Large intestine (tissue), 3 donors: ENCODE measurements at regions not wholly inside any gene's neighbourhood (a gene's known extent, or its start where the extent isn't known, plus 50 kb on each side); places are given as distances from the start of the nearest gene placed in this dataset.

Experiments used
- DNase-seq, 2 donors: peaks; one replicate each; pipeline versions ENCODE4 v3.0.0 to v3.0.0-alpha.2; 2013
- H3K27ac ChIP-seq: one replicate; pipeline ENCODE4 v1.5.1; 2013; ENCODE audit warnings: low read length
- H3K27me3 ChIP-seq: 2 replicates; pipeline ENCODE4 v1.6.1; 2013; ENCODE audit warnings: low read length; ENCODE audit not compliant: control insufficient read depth, insufficient read depth
- H3K36me3 ChIP-seq: 2 replicates; pipeline ENCODE4 v1.6.1; 2013; ENCODE audit warnings: low read length; ENCODE audit not compliant: control insufficient read depth, insufficient read depth
- H3K4me1 ChIP-seq: one replicate; pipeline ENCODE4 v1.6.1; 2013; ENCODE audit warnings: low read length; ENCODE audit not compliant: control insufficient read depth, insufficient read depth
- H3K4me3 ChIP-seq: one replicate; pipeline ENCODE4 v1.5.1; 2013; ENCODE audit warnings: low read length
- H3K9me3 ChIP-seq: one replicate; pipeline ENCODE4 v1.6.1; 2013; ENCODE audit warnings: mild to moderate bottlenecking, low read depth, low read length, moderate library complexity; ENCODE audit not compliant: control insufficient read depth
- WGBS: methylation state at CpG from one replicate; pipeline ENCODE4 v1.1.5; 2013; ENCODE audit warnings: low lambda C conversion rate; ENCODE audit not compliant: insufficient coverage; 5-methylcytosine and 5-hydroxymethylcytosine counted together

DNA sequence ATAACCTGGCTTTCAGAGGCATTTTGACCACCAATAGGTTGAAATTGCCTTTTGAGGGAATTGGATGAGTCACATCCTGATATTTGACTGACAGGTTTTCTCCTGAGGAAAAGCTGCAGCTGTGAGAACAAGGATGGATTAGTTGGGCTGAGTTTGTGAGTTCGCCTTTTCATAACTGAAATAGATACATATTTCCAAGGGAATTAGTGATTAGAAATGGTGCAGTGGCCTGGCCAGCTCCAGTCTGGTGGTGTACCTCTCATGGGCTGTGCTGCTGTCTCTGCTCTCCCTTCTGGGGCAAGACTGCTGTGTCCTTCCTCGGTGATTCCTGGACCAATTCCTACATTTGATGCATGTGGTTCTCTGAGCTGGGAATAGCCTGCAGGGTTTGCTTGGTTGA, 341.3 kb downstream of the TSN start:
- WGBS: 0% methylated on average over 1 of the region's 2 CpGs
- Histone ChIP-seq H3K27ac (no peak overlapping the region), H3K4me1 (no peaks in the 10 kb centered on the region), H3K9me3 (no peaks in the 10 kb centered on the region), H3K36me3 (no peaks in the 10 kb centered on the region), H3K4me3 (no peak overlapping the region), H3K27me3 (no peaks in the 10 kb centered on the region)
- DNase-seq: no peak

DNA sequence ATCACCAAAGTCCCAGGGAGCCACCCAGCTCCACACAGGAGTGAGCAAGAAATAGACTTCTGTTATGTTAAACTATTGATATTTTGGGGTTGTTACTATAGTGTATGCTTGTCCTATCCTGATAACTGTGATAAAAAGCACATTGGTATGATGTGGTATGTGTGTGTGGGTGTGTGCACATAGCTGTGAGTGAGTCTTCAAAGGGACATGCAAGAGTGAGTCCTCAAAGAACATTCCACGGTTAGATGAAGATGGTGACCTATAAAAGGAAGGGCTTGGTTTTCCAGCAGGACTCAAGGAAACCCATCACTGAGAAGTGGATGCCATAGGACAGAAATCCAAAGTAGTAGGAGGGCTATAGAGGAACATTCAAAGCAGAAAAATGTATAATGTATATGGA, 342.9 kb downstream of the TSN start:
- Histone ChIP-seq H3K4me3 (no peak overlapping the region), H3K4me1 (no peaks in the 10 kb centered on the region), H3K9me3 (no peaks in the 10 kb centered on the region), H3K27ac (no peak overlapping the region), H3K36me3 (no peaks in the 10 kb centered on the region), H3K27me3 (no peaks in the 10 kb centered on the region)
- DNase-seq: no peak
- WGBS: no CpG with 5 or more reads among the region's 1 CpG

DNA sequence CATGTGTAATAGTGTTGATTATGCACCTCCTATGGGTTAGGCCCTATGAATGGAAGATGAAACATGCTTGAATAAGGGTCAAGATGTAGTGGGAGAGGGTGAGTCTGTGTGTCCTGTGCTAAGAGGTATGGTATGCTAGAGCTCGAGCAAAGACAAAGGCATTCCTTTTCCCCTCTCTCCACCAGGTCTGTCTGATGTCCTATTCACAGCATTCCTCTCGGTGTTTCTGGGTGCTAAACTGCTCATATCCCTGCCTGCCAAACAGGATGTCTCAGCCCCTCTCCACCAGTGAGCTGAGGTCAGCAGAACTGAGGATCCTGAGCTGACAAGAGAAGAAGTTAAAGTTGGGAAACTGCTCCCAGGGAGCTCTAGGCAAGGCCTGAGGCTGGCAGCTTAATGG, 344.9 kb downstream of the TSN start:
- WGBS: 60% methylated on average over 1 of the region's 2 CpGs
- no peak for DNase-seq
- H3K4me1 ChIP-seq: no peaks in the 10 kb centered on the region

DNA sequence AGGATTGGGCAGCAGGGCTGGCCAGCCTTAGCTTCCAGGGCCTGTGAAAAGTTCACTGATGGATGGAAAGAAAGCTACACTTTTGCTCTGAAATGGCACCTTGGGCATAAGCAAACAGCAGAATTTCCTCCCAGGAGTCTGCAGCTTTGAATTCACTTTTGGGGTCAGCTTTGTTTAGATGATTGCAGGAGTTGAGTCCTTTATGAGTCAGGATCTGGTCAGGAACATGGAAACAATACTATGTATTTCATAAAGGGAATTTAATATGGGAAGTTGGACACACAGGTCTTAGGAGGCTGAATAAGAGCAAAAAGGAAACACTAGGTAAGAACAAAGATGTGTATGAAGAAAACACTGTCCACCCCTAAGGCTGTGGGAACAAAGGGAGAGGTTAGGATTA, 345.3 kb downstream of the TSN start:
- no peaks in the 10 kb centered on the region for H3K27me3 ChIP-seq

More for the DNA sequence above, 344.9 kb downstream of the TSN start:
- Histone ChIP-seq H3K36me3 (no peaks in the 10 kb centered on the region), H3K27ac (no peak overlapping the region), H3K4me3 (no peak overlapping the region), H3K27me3 (no peaks in the 10 kb centered on the region), H3K9me3 (no peaks in the 10 kb centered on the region)

DNA sequence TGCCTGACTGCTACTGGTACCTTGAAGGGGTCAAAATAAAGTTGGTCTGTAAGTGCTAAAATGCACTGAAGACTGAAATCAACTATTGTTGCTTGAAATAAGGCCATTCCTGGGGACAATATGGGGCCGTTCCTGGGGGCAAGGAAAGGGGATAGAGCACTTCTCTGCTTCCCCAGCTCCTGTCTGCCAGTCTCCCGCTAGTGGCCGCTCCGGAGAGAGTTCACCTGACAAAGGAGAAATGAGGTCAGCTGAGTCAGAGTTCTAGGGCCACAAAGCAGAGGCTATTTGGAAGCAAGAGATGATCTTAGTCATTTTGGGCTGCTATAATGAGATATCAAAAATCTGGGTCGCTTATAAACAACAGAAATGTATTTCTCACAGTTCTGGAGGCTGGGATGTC, 345.9 kb downstream of the TSN start:
- H3K9me3 ChIP-seq: no peaks in the 10 kb centered on the region
- H3K36me3 ChIP-seq: no peaks in the 10 kb centered on the region
- DNase-seq: no peak
- no peak overlapping the region for H3K27ac ChIP-seq
- H3K4me3 ChIP-seq: no peak overlapping the region
- WGBS: 80% methylated on average over 1 of the region's 5 CpGs
- no peaks in the 10 kb centered on the region for H3K27me3 ChIP-seq
- no peaks in the 10 kb centered on the region for H3K4me1 ChIP-seq

More for the DNA sequence above, 345.3 kb downstream of the TSN start:
- no peak overlapping the region for H3K27ac ChIP-seq
- DNase-seq: no peak
- no peaks in the 10 kb centered on the region for H3K9me3 ChIP-seq
- no peaks in the 10 kb centered on the region for H3K36me3 ChIP-seq
- H3K4me1 ChIP-seq: no peaks in the 10 kb centered on the region
- no peak overlapping the region for H3K4me3 ChIP-seq

DNA sequence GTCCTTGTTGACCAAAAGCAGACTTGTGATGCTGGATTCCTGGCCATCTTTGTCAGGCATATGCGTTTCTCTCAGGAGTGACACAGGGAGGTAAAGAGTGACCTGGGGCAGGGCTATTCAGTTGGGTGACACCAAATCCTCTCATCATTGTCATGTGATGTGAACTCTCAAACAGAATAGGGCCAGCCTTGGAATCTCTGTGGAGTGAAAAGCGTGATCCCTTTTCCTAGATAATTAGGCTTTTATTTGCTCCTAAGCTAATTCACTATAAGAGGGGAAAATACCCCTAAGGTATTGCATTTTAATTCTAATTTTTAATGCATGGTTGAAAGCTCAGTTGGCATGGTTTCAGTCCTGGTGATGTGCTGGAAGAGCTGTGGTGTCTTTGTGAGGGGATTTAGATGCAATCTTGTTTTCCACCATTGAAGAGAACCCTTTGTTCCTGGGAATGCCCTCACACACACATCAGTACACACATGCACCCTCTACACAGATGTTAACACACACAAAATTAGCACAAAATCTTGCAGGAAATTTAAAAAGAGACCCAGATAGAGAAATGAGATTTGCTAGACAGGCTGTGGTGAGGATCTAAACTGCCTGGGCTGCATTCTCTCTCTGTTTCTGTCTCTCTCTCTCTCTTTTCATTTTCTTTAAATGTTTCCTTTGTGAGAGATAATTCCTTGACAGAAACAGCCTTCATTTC, 349.9 kb downstream of the TSN start:
- WGBS: 100% methylated on average over 1 of the region's 2 CpGs
- H3K36me3 ChIP-seq: no peaks in the 10 kb centered on the region
- no peaks in the 10 kb centered on the region for H3K9me3 ChIP-seq
- no peak for DNase-seq
- no peak overlapping the region for H3K4me3 ChIP-seq
- no peaks in the 10 kb centered on the region for H3K4me1 ChIP-seq
- no peaks in the 10 kb centered on the region for H3K27me3 ChIP-seq
- H3K27ac ChIP-seq: no peak overlapping the region

DNA sequence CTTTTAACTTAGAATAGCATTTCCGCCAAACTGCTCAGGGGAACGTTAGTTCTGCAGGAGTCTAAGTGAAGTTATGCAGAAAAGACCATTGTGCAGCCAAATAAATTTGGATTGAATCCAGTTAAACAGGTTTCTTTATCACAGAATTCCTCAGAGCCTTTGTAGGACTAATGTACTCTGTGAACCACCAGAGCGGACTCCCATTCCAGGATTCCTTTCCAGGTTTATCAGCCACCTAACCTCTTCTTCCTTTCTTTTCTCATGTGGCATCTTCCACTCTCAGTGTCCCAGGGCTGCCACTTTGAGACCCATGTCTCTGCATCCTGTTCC, 350.4 kb downstream of the TSN start:
- DNase-seq: no peak

DNA sequence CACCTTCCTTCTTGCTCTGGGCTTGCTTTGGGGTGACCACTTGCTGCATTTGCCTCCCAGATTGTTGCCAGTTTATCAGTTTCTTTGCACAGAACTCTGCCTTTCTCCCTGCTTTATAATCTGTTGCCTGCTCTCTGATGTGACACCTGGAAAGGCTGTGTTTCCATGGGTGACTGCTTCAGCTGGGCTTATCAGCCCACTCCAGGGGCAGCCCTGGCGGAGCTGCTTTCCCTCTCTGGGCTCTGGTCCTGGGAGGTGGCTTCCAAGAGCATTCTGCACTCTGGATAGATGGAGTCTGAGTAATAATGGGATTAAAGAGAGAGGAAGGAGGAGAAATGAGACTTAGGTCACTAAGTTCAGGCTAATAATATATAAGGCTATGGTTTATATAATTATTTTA, 352.7 kb downstream of the TSN start:
- Histone ChIP-seq H3K4me1 (no peaks in the 10 kb centered on the region), H3K4me3 (no peak overlapping the region), H3K9me3 (no peaks in the 10 kb centered on the region), H3K36me3 (no peaks in the 10 kb centered on the region), H3K27ac (no peak overlapping the region), H3K27me3 (no peaks in the 10 kb centered on the region)
- DNase-seq: no peak
- WGBS: no CpG with 5 or more reads among the region's 1 CpG

More for the DNA sequence above, 350.4 kb downstream of the TSN start:
- Histone ChIP-seq H3K9me3 (no peaks in the 10 kb centered on the region), H3K4me1 (no peaks in the 10 kb centered on the region), H3K27ac (no peak overlapping the region), H3K36me3 (no peaks in the 10 kb centered on the region), H3K27me3 (no peaks in the 10 kb centered on the region), H3K4me3 (no peak overlapping the region)
- 22% methylated on average over 1 of the region's 3 CpGs for WGBS

DNA sequence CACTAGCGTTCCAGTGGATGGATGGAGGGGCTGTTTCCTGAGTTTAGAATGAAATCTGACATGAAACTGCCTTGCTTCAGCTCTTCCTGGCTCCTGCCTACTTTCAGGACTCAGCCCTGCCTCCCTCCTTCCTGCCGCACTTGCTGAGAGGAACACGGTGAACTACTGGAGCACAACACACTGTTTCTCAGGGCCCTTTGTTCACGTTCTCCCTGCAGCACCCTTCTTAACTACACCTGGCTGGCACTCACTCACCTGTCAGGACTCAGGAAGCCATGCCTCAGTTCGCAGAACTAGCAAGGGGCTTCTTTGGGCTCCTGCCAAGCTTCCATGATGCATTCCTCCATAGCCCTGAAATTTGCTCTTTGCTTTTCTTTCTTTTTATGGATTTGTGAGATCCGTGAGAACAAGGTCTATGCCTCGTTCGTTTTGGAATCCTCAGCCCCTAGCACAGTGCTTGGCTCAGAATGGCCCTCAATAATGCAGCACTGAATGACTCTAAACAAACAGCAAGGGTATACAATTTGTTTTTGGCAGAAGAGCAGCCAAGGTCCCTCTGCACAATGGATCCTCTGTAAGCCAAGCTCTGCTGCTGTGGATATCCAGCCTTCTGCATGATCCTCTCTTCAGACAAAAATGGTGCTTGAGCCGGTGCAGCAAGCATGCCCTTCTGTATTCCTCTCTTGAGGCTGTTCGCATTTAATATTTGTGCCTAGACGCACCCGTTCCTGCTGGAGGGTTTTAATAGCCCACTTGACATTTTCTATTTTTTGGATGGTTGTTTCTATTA, 357.0 kb downstream of the TSN start:
- Histone ChIP-seq H3K27ac (no peak overlapping the region), H3K27me3 (no peaks in the 10 kb centered on the region), H3K36me3 (no peaks in the 10 kb centered on the region), H3K4me3 (no peak overlapping the region), H3K4me1 (no peaks in the 10 kb centered on the region), H3K9me3 (no peaks in the 10 kb centered on the region)
- 80% methylated on average over 1 of the region's 12 CpGs for WGBS
- no peak for DNase-seq

DNA sequence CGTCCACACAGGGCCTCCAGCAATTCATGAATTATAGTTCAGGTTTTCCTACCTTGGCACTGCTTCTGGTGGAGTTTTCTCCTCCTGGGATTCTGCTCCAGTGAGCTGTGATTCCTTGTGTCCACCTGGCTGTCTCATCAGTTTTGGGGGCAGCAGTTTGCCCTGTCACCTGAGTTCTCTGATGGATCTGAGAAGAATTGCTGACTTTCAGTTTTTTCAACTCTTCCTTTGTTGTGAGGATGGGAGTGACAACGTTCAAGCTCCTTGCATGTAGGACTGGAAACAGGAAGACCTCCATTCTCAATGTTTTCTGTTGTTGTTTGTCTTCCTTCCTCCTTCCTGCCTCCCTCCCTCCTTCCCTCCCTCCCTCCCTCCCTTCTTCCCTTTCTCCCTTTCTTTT, 359.0 kb downstream of the TSN start:
- H3K27me3 ChIP-seq: no peaks in the 10 kb centered on the region
- DNase-seq: no peak
- H3K36me3 ChIP-seq: no peaks in the 10 kb centered on the region
- no peak overlapping the region for H3K4me3 ChIP-seq
- no peaks in the 10 kb centered on the region for H3K4me1 ChIP-seq
- no peak overlapping the region for H3K27ac ChIP-seq
- WGBS: 0% methylated on average over 1 of the region's 2 CpGs
- no peaks in the 10 kb centered on the region for H3K9me3 ChIP-seq

DNA sequence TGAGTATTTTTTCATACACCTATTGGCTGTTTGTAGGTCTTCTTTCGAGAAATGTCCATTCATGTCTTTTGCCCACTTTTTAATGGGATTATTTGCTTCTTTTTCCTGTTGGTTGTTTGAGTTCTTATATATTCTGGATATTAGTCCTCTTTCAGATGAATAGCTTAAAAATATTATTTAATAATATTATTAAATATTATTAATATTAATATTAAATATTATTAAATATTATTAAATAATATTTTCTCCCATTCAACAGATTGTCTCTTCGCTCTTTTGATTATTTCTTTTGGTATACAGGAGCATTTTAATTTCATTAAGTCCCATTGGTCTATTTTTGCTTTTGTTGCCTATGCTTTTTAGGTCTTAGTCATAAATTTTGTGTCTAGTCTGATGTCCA, 361.9 kb downstream of the TSN start:
- Histone ChIP-seq H3K4me3 (no peak overlapping the region), H3K36me3 (no peaks in the 10 kb centered on the region), H3K9me3 (no peaks in the 10 kb centered on the region), H3K27me3 (no peaks in the 10 kb centered on the region), H3K27ac (no peak overlapping the region), H3K4me1 (no peaks in the 10 kb centered on the region)
- no peak for DNase-seq
- 93% methylated on average over 1 of the region's 2 CpGs for WGBS
